ENCODE measurements at regions not wholly inside any gene's neighbourhood (a gene's known extent, or its start where the extent isn't known, plus 50 kb on each side); places are given as distances from the start of the nearest gene placed in this dataset.
A peak's percentile ranks its signal among the peaks of the same experiment; 100 is the strongest.

DNA sequence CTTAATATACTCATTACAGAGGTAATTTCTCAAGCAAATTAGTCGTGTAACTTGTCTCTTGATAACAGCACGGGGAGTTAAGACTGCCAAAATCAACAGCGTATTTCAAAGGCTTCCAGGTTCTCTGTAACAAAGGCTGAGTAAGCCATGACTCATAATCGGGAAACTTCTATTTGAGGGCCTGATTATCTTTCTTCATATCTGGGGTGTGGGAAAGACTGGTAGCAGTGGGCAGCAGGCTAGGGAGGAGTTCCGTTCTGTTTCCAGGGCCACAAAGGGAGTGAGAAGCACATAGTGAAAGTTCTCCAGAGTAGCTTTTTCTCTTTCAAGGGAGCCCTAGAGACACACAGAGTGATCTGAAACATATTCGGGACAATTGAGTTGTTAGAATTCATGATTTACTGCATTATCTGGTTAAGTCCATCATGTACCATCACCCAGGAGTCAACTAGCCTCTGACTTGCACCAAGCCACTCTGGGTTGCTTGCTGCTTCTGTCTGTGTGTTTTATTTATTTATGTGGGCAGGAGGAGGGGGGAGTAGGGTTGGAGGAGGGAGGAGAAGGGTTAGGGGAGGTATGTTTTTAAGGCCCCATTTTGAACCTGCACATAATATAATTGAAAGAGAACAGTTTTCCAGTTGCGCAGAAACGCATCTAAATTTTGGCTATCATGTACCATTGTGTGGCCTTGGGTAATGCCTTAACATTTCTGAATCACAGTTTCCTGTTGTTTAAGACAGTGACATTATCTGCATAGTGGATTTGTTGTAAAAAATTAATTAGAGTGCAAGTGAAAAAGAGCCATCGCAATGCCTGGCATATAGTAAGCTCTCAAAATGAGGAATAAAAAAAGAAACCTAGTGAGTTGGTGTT is 80.5 kb upstream of the ITPRID2 start (continued):
- TF ChIP-seq DPF2 (IDR thresholded peaks at IDR 0.05) (peak; percentile 91), SP2 (IDR thresholded peaks at IDR 0.05; ENCODE audit: extremely low read depth, low read depth, low read length, poor library complexity, severe bottlenecking) (no peak), ZNF24 (IDR thresholded peaks at IDR 0.05) (no peak), EP300 (IDR thresholded peaks at IDR 0.05; ENCODE audit: low read length) (peak; percentile 61), SOX6 (IDR thresholded peaks at IDR 0.05) (peak; percentile 95), ZNF699 (CRISPR knock-in tag; IDR thresholded peaks at IDR 0.05; ENCODE audit: insufficient replicate concordance) (no peak), ZNF263 (CRISPR knock-in tag; IDR thresholded peaks at IDR 0.05; ENCODE audit: borderline replicate concordance) (no peak), MEIS2 (IDR thresholded peaks at IDR 0.05; ENCODE audit: partially characterized antibody) (peak; percentile 66), FOXA1 (IDR thresholded peaks at IDR 0.05; ENCODE audit: borderline replicate concordance) (no peak), BHLHE40 (IDR thresholded peaks at IDR 0.05; ENCODE audit: low read length) (0 out of 2 replicates have a peak, but pooled peaks have one; percentile 14), NR2C2 (CRISPR knock-in tag; IDR thresholded peaks at IDR 0.05) (no peak), NR2C2 (tag; IDR thresholded peaks at IDR 0.05) (0 out of 2 replicates have a peak, but pooled peaks have one; percentile 29), TRIM28 (IDR thresholded peaks at IDR 0.05) (0 out of 2 replicates have a peak, but pooled peaks have one; percentile 41), TCF3 (CRISPR knock-in tag; IDR thresholded peaks at IDR 0.05) (no peak)
- TF ChIP-seq, protein P1, sequence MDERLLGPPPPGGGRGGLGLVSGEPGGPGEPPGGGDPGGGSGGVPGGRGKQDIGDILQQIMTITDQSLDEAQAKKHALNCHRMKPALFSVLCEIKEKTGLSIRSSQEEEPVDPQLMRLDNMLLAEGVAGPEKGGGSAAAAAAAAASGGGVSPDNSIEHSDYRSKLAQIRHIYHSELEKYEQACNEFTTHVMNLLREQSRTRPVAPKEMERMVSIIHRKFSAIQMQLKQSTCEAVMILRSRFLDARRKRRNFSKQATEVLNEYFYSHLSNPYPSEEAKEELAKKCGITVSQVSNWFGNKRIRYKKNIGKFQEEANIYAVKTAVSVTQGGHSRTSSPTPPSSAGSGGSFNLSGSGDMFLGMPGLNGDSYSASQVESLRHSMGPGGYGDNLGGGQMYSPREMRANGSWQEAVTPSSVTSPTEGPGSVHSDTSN (CRISPR knock-in tag; IDR thresholded peaks at IDR 0.05; ENCODE audit: low read depth), result no peak
- TF ChIP-seq, protein P1 (tag; conservative IDR thresholded peaks at IDR 0.05; ENCODE audit: low read depth), result peak; percentile 66
- TF ChIP-seq, protein P2, sequence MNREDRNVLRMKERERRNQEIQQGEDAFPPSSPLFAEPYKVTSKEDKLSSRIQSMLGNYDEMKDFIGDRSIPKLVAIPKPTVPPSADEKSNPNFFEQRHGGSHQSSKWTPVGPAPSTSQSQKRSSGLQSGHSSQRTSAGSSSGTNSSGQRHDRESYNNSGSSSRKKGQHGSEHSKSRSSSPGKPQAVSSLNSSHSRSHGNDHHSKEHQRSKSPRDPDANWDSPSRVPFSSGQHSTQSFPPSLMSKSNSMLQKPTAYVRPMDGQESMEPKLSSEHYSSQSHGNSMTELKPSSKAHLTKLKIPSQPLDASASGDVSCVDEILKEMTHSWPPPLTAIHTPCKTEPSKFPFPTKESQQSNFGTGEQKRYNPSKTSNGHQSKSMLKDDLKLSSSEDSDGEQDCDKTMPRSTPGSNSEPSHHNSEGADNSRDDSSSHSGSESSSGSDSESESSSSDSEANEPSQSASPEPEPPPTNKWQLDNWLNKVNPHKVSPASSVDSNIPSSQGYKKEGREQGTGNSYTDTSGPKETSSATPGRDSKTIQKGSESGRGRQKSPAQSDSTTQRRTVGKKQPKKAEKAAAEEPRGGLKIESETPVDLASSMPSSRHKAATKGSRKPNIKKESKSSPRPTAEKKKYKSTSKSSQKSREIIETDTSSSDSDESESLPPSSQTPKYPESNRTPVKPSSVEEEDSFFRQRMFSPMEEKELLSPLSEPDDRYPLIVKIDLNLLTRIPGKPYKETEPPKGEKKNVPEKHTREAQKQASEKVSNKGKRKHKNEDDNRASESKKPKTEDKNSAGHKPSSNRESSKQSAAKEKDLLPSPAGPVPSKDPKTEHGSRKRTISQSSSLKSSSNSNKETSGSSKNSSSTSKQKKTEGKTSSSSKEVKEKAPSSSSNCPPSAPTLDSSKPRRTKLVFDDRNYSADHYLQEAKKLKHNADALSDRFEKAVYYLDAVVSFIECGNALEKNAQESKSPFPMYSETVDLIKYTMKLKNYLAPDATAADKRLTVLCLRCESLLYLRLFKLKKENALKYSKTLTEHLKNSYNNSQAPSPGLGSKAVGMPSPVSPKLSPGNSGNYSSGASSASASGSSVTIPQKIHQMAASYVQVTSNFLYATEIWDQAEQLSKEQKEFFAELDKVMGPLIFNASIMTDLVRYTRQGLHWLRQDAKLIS (CRISPR knock-in tag; IDR thresholded peaks at IDR 0.05), result 0 out of 2 replicates have a peak, but pooled peaks have one; percentile 31
